CD4-positive, alpha-beta T cell (primary cell): ENCODE measurements at regions not wholly inside any gene's neighbourhood (a gene's known extent, or its start where the extent isn't known, plus 50 kb on each side); places are given as distances from the start of the nearest gene placed in this dataset.

Experiments used
- ATAC-seq: fragments of 200-7000 bp; cut with Tn5 transposase; one replicate; pipeline ENCODE4 v1.10.0; 2022; ENCODE audit warnings: mild to moderate bottlenecking; ENCODE audit not compliant: poor library complexity
- CTCF ChIA-PET: fragments of 350-600 bp; sonication (Branson Sonifier 250); formaldehyde crosslinking; loops from one replicate; lab custom pipeline; 2021; ENCODE audit warnings: antibody characterized with exemption, inconsistent platforms; lab: Charles Lee
- POLR2A ChIA-PET: fragments of 350-600 bp; sonication (Branson Sonifier 250); formaldehyde crosslinking; loops from one replicate; lab custom pipeline; 2021; ENCODE audit warnings: antibody characterized with exemption, inconsistent platforms; lab: Charles Lee
- DNase-seq, 14 experiments: peaks; one replicate each; pipeline ENCODE4 v3.0.0-alpha.2; 2013 to 2020; ENCODE audit warnings: mixed read lengths in 2 of 14
- H3K27ac ChIP-seq, 2 donors: one replicate each; pipeline versions ENCODE4 v1.5.1 to v1.7.0; 2013; ENCODE audit warnings: low read length in 2 of 2, low read depth in 1 of 2, mild to moderate bottlenecking in 1 of 2
- H3K27me3 ChIP-seq, 2 experiments: 1 replicate in 1 of 2; 2 replicates in 1 of 2; pipeline versions ENCODE4 v1.6.1 to v1.7.0; 2013; ENCODE audit warnings: low read length in 2 of 2, control low read depth in 1 of 2, mild to moderate bottlenecking in 1 of 2, moderate library complexity in 1 of 2; ENCODE audit not compliant: insufficient read depth in 2 of 2, control insufficient read depth in 1 of 2
- H3K36me3 ChIP-seq: one replicate; pipeline ENCODE4 v1.6.1; 2013; ENCODE audit warnings: low read length, control low read depth; ENCODE audit not compliant: insufficient read depth
- H3K4me1 ChIP-seq: one replicate; pipeline ENCODE4 v1.6.1; 2013; ENCODE audit warnings: low read length, control low read depth; ENCODE audit not compliant: insufficient read depth
- H3K4me3 ChIP-seq: one replicate; pipeline ENCODE4 v1.5.1; 2013; ENCODE audit warnings: mild to moderate bottlenecking, low read length, moderate library complexity
- H3K9me3 ChIP-seq, 2 experiments: 1 replicate in 1 of 2; 2 replicates in 1 of 2; pipeline versions ENCODE4 v1.6.1 to v1.7.0; 2013; ENCODE audit warnings: low read length in 2 of 2, mild to moderate bottlenecking in 2 of 2, control low read depth in 1 of 2, moderate library complexity in 1 of 2; ENCODE audit not compliant: control insufficient read depth in 1 of 2, insufficient read depth in 1 of 2
- H3K27ac Mint-ChIP-seq: one replicate; pipeline ENCODE4 v1.8.0; 2020; ENCODE audit warnings: mixed read lengths
- H3K27me3 Mint-ChIP-seq: one replicate; pipeline ENCODE4 v1.8.0; 2021; ENCODE audit warnings: mixed read lengths
- H3K36me3 Mint-ChIP-seq: one replicate; pipeline ENCODE4 v1.8.0; 2021; ENCODE audit warnings: low read depth, mixed read lengths
- H3K4me1 Mint-ChIP-seq: one replicate; pipeline ENCODE4 v1.8.0; 2021; ENCODE audit warnings: low read depth, mixed read lengths
- H3K4me3 Mint-ChIP-seq: one replicate; pipeline ENCODE4 v1.8.0; 2020; ENCODE audit warnings: mild to moderate bottlenecking, mixed read lengths
- H3K9me3 Mint-ChIP-seq: one replicate; pipeline ENCODE4 v1.8.0; 2020; ENCODE audit warnings: mixed read lengths
- intact Hi-C, 2 experiments: fragments of 100-400 bp; cut with DNase I in 1 of 2; cut with micrococcal nuclease in 1 of 2; formaldehyde crosslinking; loops; one replicate each; pipeline versions ENCODE4 v1.15.1 to v1.9.0; 2023 to 2025; cut with DNase I, micrococcal nuclease
- TF ChIP-seq, protein P1 (sequence below): fragments of 200-600 bp; IDR thresholded peaks from one replicate; pipeline ENCODE4 v1.8.0; 2022; ENCODE audit warnings: antibody characterized with exemption, mild to moderate bottlenecking

DNA sequence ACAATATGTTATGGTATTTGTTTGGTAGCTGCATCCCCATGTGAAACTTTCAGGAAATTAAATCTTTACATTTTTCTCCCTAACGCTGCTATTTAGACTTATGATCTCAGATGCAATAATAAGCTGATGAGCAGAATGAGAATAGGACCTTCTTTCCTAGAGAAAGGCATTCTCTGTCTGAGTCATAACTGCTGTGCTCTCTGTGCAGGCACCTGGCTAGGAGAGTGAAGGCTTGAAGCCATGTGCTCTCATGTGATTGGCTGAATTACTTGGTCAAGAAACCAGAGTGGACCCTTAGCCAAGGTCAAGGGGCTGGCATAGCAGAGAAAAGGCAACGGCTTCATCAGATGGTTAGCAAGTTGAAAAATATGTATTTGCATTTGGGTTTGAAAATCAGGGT, 185.0 kb downstream of the ADAMTS15 start:
- no peaks in the 10 kb centered on the region for H3K36me3 ChIP-seq
- no peaks in the 10 kb centered on the region for H3K36me3 Mint-ChIP-seq
- ChIA-PET POLR2A (no interaction called here), CTCF (no interaction called here)
- intact Hi-C loops, result no loop called here
- peaks cover 7 to 12% of the 10 kb centered on the region in 2 experiments for H3K27me3 ChIP-seq
- no peak overlapping the region for H3K27ac Mint-ChIP-seq
- H3K4me1 Mint-ChIP-seq, result no peaks in the 10 kb centered on the region
- H3K27ac ChIP-seq, result no peak overlapping the region
- ATAC-seq (no peak), DNase-seq (no peak)
- no peaks in the 10 kb centered on the region for H3K4me1 ChIP-seq
- H3K4me3 Mint-ChIP-seq, result no peak overlapping the region
- peaks cover 16% of the 10 kb centered on the region for H3K27me3 Mint-ChIP-seq
- H3K9me3 ChIP-seq, result no peaks in the 10 kb centered on the region
- H3K4me3 ChIP-seq, result no peak overlapping the region
- H3K9me3 Mint-ChIP-seq, result no peaks in the 10 kb centered on the region
- TF ChIP-seq, protein P1, sequence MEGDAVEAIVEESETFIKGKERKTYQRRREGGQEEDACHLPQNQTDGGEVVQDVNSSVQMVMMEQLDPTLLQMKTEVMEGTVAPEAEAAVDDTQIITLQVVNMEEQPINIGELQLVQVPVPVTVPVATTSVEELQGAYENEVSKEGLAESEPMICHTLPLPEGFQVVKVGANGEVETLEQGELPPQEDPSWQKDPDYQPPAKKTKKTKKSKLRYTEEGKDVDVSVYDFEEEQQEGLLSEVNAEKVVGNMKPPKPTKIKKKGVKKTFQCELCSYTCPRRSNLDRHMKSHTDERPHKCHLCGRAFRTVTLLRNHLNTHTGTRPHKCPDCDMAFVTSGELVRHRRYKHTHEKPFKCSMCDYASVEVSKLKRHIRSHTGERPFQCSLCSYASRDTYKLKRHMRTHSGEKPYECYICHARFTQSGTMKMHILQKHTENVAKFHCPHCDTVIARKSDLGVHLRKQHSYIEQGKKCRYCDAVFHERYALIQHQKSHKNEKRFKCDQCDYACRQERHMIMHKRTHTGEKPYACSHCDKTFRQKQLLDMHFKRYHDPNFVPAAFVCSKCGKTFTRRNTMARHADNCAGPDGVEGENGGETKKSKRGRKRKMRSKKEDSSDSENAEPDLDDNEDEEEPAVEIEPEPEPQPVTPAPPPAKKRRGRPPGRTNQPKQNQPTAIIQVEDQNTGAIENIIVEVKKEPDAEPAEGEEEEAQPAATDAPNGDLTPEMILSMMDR, result no peak

DNA sequence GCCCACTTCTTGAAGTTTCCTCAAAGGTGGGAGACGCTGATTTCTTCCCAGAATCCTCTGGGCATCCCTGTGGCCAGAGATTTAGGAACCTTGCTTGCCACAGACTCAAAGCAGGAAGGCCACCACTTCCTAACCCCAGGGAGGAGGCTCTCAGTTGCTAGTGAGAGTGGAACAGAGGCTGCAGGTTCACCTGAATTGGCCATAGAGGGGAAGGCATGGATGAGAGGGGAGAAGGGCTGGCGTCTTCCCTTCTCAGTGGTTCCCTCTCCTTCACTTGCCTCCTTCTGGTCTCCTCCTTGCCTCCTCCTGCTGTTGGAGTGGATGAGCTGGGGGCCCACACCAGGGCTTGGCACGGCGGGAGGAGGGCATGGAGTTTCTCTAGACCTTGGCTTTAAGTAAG, 185.7 kb downstream of the ADAMTS15 start:
- Histone ChIP-seq H3K9me3 (no peaks in the 10 kb centered on the region), H3K4me1 (no peaks in the 10 kb centered on the region), H3K27me3 (peaks cover 7 to 12% of the 10 kb centered on the region in 2 experiments), H3K27ac (no peak overlapping the region), H3K4me3 (no peak overlapping the region), H3K36me3 (no peaks in the 10 kb centered on the region)
- ChIA-PET POLR2A (no interaction called here), CTCF (no interaction called here)
- no peak overlapping the region for H3K27ac Mint-ChIP-seq
- TF ChIP-seq, protein P1, result no peak
- H3K4me3 Mint-ChIP-seq, result no peak overlapping the region
- intact Hi-C loops, result no loop called here
- no peaks in the 10 kb centered on the region for H3K36me3 Mint-ChIP-seq
- H3K27me3 Mint-ChIP-seq, result peaks cover 13% of the 10 kb centered on the region
- H3K9me3 Mint-ChIP-seq, result no peaks in the 10 kb centered on the region
- no peak for DNase-seq
- H3K4me1 Mint-ChIP-seq, result no peaks in the 10 kb centered on the region
- ATAC-seq, result no peak

- Mint-ChIP-seq H3K4me3 (no peak overlapping the region), H3K27ac (no peak overlapping the region), H3K4me1 (no peaks in the 10 kb centered on the region), H3K36me3 (no peaks in the 10 kb centered on the region), H3K9me3 (no peaks in the 10 kb centered on the region), H3K27me3 (peaks cover 11% of the 10 kb centered on the region)
- no peak for ATAC-seq
- ChIA-PET POLR2A (no interaction called here), CTCF (no interaction called here)
- H3K9me3 ChIP-seq, result no peaks in the 10 kb centered on the region
- no peak for DNase-seq
- peaks cover 7 to 12% of the 10 kb centered on the region in 2 experiments for H3K27me3 ChIP-seq
- no peak overlapping the region for H3K4me3 ChIP-seq
- intact Hi-C loops, result no loop called here
- H3K27ac ChIP-seq, result no peak overlapping the region
- H3K36me3 ChIP-seq, result no peaks in the 10 kb centered on the region
- no peaks in the 10 kb centered on the region for H3K4me1 ChIP-seq
- TF ChIP-seq, protein P1, result no peak
These were observed 186.6 kb downstream of the ADAMTS15 start for GRCh38 chr11:130634961-130635473.
